ENCODE measurements at regions not wholly inside any gene's neighbourhood (a gene's known extent, or its start where the extent isn't known, plus 50 kb on each side); places are given as distances from the start of the nearest gene placed in this dataset.

GRCh38 chr5:8471581-8471980 is 602.6 kb downstream of the MTRR start:
- TF ChIP-seq, protein P1, sequence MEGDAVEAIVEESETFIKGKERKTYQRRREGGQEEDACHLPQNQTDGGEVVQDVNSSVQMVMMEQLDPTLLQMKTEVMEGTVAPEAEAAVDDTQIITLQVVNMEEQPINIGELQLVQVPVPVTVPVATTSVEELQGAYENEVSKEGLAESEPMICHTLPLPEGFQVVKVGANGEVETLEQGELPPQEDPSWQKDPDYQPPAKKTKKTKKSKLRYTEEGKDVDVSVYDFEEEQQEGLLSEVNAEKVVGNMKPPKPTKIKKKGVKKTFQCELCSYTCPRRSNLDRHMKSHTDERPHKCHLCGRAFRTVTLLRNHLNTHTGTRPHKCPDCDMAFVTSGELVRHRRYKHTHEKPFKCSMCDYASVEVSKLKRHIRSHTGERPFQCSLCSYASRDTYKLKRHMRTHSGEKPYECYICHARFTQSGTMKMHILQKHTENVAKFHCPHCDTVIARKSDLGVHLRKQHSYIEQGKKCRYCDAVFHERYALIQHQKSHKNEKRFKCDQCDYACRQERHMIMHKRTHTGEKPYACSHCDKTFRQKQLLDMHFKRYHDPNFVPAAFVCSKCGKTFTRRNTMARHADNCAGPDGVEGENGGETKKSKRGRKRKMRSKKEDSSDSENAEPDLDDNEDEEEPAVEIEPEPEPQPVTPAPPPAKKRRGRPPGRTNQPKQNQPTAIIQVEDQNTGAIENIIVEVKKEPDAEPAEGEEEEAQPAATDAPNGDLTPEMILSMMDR (IDR thresholded peaks at IDR 0.05): no peak
- TF ChIP-seq POLR2A (IDR thresholded peaks at IDR 0.05): no peak
- DNase-seq (ENCODE audit: low spot score in 2 of 2): no peak
- WGBS, 2 donors: 63 to 72% methylated on average over 4 of the region's 4 CpGs

GRCh38 chr5:8473016-8473415 is 604.1 kb downstream of the MTRR start:
- no peak overlapping the region for H3K4me3 ChIP-seq (ENCODE audit: low read depth, poor library complexity, severe bottlenecking)
- intact Hi-C loops (cut with DNase I; ENCODE audit: low total_unique reads): no loop called here
- WGBS, 2 donors: 92 to 96% methylated on average over 3 of the region's 3 CpGs
- TF ChIP-seq, protein P1 (IDR thresholded peaks at IDR 0.05): no peak
- no peak for TF ChIP-seq POLR2A (IDR thresholded peaks at IDR 0.05)
- no peak for DNase-seq (ENCODE audit: low spot score in 2 of 2)

More at GRCh38 chr5:8471581-8471980, 602.6 kb downstream of the MTRR start:
- intact Hi-C loops (cut with DNase I; ENCODE audit: low total_unique reads): no loop called here
- no peak overlapping the region for H3K4me3 ChIP-seq (ENCODE audit: low read depth, poor library complexity, severe bottlenecking)

GRCh38 chr5:8473827-8474568 is 605.0 kb downstream of the MTRR start:
- no peak overlapping the region for H3K4me3 ChIP-seq (ENCODE audit: low read depth, poor library complexity, severe bottlenecking)
- no peak for DNase-seq (ENCODE audit: low spot score in 2 of 2)
- intact Hi-C loops (cut with DNase I; ENCODE audit: low total_unique reads): no loop called here
- no peak for TF ChIP-seq POLR2A (IDR thresholded peaks at IDR 0.05)
- TF ChIP-seq, protein P1 (IDR thresholded peaks at IDR 0.05): no peak
- 77 to 84% methylated on average over 6 of the region's 6 CpGs for WGBS, 2 donors

DNA sequence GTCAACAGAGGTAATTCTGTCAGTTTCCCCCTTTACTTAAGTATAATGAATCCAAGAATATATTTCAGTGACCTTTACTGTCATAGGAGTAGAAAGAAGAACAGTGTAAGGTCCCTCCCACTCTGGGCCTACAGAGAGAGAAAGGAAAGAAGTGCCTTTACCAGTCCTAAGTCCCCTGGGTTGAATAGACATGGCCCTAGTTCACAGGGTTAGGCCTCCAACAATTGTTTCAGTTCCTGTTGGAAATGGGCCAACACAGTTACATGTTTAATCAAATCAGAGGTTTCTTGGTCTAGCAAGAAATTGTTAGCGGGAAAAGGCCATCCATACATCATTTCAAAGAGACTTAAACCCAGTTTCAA is 605.6 kb downstream of the MTRR start:
- 92 to 100% methylated on average over 1 of the region's 1 CpG for WGBS, 2 donors
- no peak overlapping the region for H3K4me3 ChIP-seq (ENCODE audit: low read depth, poor library complexity, severe bottlenecking)
- no peak for DNase-seq (ENCODE audit: low spot score in 2 of 2)
- TF ChIP-seq, protein P1 (IDR thresholded peaks at IDR 0.05): no peak
- TF ChIP-seq POLR2A (IDR thresholded peaks at IDR 0.05): no peak
- intact Hi-C loops (cut with DNase I; ENCODE audit: low total_unique reads): no loop called here

DNA sequence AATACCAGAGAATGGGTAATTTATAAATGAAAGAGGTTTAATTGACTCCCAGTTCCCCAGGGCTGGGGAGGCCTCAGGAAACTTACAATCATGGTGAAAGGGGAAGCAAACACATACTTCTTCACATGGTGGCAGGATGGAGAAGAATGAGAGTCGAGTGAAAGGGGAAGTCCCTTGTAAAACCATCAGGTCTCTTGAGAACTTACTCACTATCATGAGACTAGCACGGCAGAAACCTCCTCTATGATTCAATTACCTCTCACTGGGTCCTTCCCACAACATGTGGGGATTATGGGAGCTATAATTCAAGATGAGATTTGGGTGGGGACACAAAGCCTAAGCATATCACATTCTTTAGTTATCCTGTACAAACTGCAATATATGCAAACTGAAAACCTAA is 609.4 kb downstream of the MTRR start:
- WGBS, 2 donors: 41 to 60% methylated on average over 2 of the region's 2 CpGs
- intact Hi-C loops (cut with DNase I; ENCODE audit: low total_unique reads): no loop called here
- TF ChIP-seq POLR2A (IDR thresholded peaks at IDR 0.05): no peak
- TF ChIP-seq, protein P1 (IDR thresholded peaks at IDR 0.05): no peak
- H3K4me3 ChIP-seq (ENCODE audit: low read depth, poor library complexity, severe bottlenecking): no peak overlapping the region
- DNase-seq (ENCODE audit: low spot score in 2 of 2): no peak

GRCh38 chr5:8481007-8481406 is 612.1 kb downstream of the MTRR start:
- intact Hi-C loops (cut with DNase I; ENCODE audit: low total_unique reads): no loop called here
- WGBS, 2 donors: 93 to 95% methylated on average over 2 of the region's 2 CpGs
- TF ChIP-seq POLR2A (IDR thresholded peaks at IDR 0.05): no peak
- TF ChIP-seq, protein P1 (IDR thresholded peaks at IDR 0.05): no peak
- no peak for DNase-seq (ENCODE audit: low spot score in 2 of 2)
- no peak overlapping the region for H3K4me3 ChIP-seq (ENCODE audit: low read depth, poor library complexity, severe bottlenecking)

All from lower leg skin (tissue), 4 donors.